ENCODE measurements at regions not wholly inside any gene's neighbourhood (a gene's known extent, or its start where the extent isn't known, plus 50 kb on each side); places are given as distances from the start of the nearest gene placed in this dataset.

- DNase-seq, result no peak
Measured at GRCh38 chr4:127534041-127534825, 98.5 kb upstream of the INTU start.

DNA sequence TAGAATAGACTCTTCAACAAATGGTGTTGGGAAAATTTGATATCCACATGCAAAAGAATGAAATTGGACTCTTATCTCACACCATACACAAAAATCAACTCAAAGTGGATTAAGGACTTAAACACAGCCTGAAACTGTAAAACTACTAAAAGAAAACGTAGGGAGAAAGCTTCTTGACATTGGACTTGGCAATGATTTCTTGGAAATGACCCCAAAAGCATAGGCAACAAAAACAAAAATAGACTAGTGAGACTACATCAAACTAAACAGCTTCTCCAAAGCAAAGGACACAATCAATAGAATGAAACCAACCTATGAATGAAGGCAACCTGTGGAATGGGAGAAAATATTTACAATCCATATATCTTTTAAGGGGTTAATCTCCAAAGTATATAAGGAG is 94.7 kb upstream of the INTU start:
- no peak for DNase-seq

GRCh38 chr4:127540497-127541025 is 92.2 kb upstream of the INTU start:
- DNase-seq, result no peak

DNA sequence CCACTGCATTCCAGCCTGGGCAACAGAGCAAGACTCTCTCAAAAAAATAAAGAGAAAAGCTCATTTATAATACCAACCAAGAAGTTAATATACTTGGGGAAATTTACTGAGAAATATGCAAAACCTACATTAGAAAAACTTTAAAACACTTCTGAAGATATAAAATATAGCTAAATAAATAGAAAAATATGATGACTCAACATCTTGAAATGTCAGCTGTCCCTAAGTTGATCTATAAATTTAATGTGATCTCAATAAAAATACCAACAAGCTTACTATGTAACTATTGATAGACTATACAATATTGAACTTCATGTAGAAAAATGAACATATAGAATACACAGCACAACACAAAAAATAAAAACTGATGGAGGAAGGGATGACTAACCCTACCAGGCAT is 87.5 kb upstream of the INTU start:
- no peak for DNase-seq

GRCh38 chr4:127548990-127549925 is 83.5 kb upstream of the INTU start:
- DNase-seq, result no peak

DNA sequence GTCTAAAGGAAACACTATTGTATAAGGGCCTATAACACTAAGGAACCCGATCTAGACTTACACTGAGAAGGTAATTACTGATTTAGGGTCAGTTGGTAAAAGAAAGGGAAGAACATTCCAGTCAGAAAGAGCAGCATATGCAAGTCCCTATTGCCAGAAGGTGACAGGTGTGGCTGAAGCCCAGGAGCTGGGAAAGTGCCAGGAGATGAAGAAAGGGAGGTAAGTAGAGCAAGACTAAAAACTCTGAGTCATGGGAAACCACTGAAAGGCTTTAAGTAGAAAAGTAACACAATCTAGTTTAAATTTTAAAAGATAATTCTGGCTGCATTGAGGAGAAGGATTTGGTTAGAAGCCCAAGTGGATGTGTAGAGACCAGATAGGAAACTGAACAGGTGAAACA is 77.7 kb upstream of the INTU start:
- DNase-seq, result no peak

DNA sequence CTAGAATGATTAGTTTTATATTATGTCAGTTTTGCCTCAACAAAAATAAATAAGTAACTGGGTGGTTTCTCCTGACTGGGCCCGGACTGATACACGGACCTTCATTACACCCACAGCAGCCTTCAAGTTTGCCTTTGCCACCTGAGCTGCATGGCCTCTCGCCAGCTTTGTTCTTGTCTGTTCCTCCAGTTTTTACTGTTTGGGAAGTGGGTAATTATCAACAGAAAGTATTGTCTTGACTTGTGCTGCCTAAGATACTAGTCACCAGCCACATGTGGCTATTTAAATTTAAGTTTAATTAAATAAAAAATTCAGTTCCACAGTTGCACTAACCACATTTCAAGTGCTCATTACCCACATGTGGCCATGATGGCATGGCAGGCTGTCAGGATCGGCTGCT is 74.7 kb upstream of the INTU start:
- no peak for DNase-seq

GRCh38 chr4:127558489-127559407 is 74.0 kb upstream of the INTU start:
- DNase-seq, result no peak

DNA sequence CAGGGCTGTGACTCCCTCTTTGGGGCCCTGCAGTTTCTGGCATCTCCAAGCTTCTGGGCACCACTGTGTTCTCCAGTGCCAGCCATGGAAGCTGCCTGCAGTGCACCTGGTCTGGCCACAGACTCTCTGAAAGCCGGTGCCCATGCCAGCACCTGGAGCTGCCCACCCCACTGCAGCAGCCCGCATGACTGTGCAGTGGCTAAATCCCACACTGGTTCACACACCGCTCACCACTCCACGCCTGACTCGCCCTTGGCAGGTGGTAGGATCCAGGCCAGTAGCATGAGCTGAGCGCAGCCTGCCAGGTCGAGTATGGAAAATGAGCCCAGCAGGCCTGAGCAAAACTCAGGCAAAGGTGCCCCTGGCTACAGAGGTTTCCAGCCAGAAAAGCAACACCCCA is 72.8 kb upstream of the INTU start:
- no peak for DNase-seq

- no peak for DNase-seq
Measured at GRCh38 chr4:127560755-127561154, 72.0 kb upstream of the INTU start.

- no peak for DNase-seq
Measured at GRCh38 chr4:127574643-127575042, 58.1 kb upstream of the INTU start.

DNA sequence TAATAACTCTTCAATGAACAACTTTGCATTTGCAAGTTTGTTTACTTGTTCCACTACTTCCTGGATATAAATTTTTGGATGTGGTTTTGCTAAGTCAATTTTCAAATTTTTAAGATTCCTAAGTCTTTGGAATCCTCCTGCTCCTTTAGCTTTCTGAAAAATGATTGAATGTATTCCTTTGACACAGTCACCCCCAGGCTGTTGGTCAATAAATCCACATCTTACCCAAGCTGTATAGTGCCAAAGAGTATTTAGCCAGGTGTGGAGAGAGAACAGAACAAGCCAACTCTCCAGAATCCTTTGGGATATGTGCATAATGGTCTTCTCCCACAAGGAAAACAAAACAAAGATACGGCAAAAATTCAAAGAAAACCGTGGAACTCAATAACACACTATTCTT is 56.9 kb upstream of the INTU start:
- no peak for DNase-seq

- no peak for DNase-seq
Measured at GRCh38 chr4:127578491-127578890, 54.3 kb upstream of the INTU start.

DNA sequence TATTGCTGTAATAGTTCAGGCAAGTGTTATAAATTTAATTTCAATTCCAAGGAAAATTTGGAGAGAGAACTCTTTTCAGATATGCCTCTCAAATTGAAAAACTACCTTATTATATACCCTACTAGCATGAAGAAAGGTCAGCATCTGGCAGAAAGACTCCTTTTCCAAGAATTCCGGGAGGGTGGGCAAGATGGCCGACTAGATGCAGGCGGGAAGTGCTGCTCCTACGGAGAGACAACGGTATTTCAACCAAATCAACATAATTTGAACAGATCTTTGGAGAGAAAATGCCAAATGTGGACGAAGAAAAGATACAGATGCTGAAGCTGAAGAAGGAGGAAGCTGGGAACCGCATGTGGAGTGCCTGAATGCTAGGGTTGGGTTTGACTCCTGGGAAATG is 53.8 kb upstream of the INTU start:
- no peak for DNase-seq

- no peak for DNase-seq
Measured at GRCh38 chr4:127579821-127580220, 52.9 kb upstream of the INTU start.

- no peak for DNase-seq
Measured at GRCh38 chr4:127580300-127580699, 52.5 kb upstream of the INTU start.

- no peak for DNase-seq
Measured at GRCh38 chr4:127580891-127581290, 51.9 kb upstream of the INTU start.

Data from NCI-H748 treated with DMSO at 0.1 percent for 48 hours (cell line).